Tibial artery (tissue), 4 donors: ENCODE measurements at regions not wholly inside any gene's neighbourhood (a gene's known extent, or its start where the extent isn't known, plus 50 kb on each side); places are given as distances from the start of the nearest gene placed in this dataset.

Source experiments
- DNase-seq, 2 donors: peaks; one replicate each; pipeline ENCODE4 v3.0.0-alpha.2; 2019
- H3K27ac ChIP-seq, 2 donors: fragments of 200-600 bp; sonication (generic) in 1 of 2; 1 replicate in 1 of 2; 2 replicates in 1 of 2; pipeline ENCODE4 v1.5.1; 2018 to 2019; ENCODE audit warnings: mild to moderate bottlenecking in 1 of 2
- H3K27me3 ChIP-seq, 2 donors: fragments of 200-600 bp; sonication (generic) in 1 of 2; one replicate each; pipeline versions ENCODE4 v1.5.1 to v1.6.0; 2016 to 2019
- H3K36me3 ChIP-seq, 3 donors: fragments of 200-600 bp; sonication (generic) in 2 of 3; one replicate each; pipeline ENCODE4 v1.5.1; 2016 to 2019; ENCODE audit warnings: mild to moderate bottlenecking in 2 of 3
- H3K4me1 ChIP-seq, 4 donors: fragments of 200-600 bp; sonication (generic) in 2 of 4; 1 replicate in 3 of 4; 2 replicates in 1 of 4; pipeline ENCODE4 v1.5.1; 2016 to 2019
- H3K4me3 ChIP-seq, 2 donors: fragments of 200-600 bp; sonication (generic) in 1 of 2; 1 replicate in 1 of 2; 2 replicates in 1 of 2; pipeline ENCODE4 v1.5.1; 2018 to 2019; ENCODE audit warnings: mild to moderate bottlenecking in 2 of 2
- H3K9me3 ChIP-seq, 3 donors: fragments of 200-600 bp; sonication (generic) in 1 of 3; one replicate each; pipeline ENCODE4 v1.5.1; 2016 to 2019
- intact Hi-C: fragments of 100-400 bp; cut with DNase I; formaldehyde crosslinking; loops from one replicate; pipeline ENCODE4 v1.15.0; 2023; ENCODE audit warnings: low total_unique reads
- TF ChIP-seq, protein P1 (sequence below), 2 experiments: fragments of 200-600 bp in 1 of 2; fragments of 450-650 bp in 1 of 2; IDR thresholded peaks; one replicate each; pipeline ENCODE4 v1.5.1; 2017 to 2019; ENCODE audit warnings: antibody characterized with exemption in 2 of 2, mild to moderate bottlenecking in 1 of 2, moderate library complexity in 1 of 2

DNA sequence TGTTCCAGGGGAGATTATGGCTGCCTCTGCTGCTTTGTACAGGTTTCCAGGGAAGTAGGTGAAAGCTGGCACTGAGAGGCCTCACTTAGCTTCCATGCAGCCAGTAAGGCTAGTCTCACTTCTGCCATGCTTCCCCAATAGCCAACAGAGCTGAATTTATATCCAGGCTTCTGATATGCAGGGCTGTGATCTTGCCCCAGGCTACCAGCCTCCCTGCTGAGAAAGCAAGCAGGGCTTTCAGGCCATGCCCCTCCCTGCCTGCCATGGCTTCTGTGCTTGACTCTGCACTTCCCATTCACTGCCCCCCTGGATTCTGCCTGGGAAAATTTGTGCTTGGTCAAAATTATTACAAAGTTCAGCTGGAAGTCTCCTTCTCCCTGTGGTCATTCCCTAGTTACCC is 302.1 kb upstream of the FBXO33 start:
- Histone ChIP-seq H3K4me1 (peaks cover 0 to under 1% (median under 1%) of the 10 kb centered on the region in 4 donors), H3K4me3 (no peak overlapping the region)
- no peak for DNase-seq

DNA sequence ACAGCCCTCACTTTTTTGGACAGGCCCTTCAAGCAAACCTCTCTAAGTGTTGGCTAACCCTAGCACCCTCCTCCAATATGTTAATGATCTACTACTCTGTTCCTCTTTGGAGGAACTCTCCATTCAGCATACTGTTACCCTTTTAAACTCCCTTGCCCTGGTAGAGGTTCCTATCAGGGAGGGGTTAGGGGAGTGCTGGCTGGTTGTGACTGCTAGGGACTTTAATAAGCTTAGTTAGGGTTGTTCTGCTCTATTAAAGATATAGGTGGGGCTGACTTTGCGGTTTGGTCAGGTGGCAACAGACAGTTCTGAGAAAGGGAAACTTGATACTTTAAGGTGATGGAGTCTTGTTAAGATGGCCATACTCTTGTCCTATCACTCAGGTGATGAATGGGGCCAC is 301.5 kb upstream of the FBXO33 start:
- no peaks in the 10 kb centered on the region for H3K4me1 ChIP-seq
- no peaks in the 10 kb centered on the region for H3K27me3 ChIP-seq
- intact Hi-C loops, result no loop called here
- TF ChIP-seq, protein P1, sequence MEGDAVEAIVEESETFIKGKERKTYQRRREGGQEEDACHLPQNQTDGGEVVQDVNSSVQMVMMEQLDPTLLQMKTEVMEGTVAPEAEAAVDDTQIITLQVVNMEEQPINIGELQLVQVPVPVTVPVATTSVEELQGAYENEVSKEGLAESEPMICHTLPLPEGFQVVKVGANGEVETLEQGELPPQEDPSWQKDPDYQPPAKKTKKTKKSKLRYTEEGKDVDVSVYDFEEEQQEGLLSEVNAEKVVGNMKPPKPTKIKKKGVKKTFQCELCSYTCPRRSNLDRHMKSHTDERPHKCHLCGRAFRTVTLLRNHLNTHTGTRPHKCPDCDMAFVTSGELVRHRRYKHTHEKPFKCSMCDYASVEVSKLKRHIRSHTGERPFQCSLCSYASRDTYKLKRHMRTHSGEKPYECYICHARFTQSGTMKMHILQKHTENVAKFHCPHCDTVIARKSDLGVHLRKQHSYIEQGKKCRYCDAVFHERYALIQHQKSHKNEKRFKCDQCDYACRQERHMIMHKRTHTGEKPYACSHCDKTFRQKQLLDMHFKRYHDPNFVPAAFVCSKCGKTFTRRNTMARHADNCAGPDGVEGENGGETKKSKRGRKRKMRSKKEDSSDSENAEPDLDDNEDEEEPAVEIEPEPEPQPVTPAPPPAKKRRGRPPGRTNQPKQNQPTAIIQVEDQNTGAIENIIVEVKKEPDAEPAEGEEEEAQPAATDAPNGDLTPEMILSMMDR (IDR thresholded peaks at IDR 0.05), result no peak
- H3K27ac ChIP-seq, result no peak overlapping the region
- no peak for DNase-seq
- no peaks in the 10 kb centered on the region for H3K9me3 ChIP-seq
- H3K36me3 ChIP-seq, result no peaks in the 10 kb centered on the region
- no peak overlapping the region for H3K4me3 ChIP-seq

More for the DNA sequence above, 302.1 kb upstream of the FBXO33 start:
- intact Hi-C loops, result no loop called here
- no peaks in the 10 kb centered on the region for H3K36me3 ChIP-seq
- no peaks in the 10 kb centered on the region for H3K9me3 ChIP-seq
- no peak overlapping the region for H3K27ac ChIP-seq
- H3K27me3 ChIP-seq, result no peaks in the 10 kb centered on the region
- TF ChIP-seq, protein P1 (IDR thresholded peaks at IDR 0.05), result no peak

DNA sequence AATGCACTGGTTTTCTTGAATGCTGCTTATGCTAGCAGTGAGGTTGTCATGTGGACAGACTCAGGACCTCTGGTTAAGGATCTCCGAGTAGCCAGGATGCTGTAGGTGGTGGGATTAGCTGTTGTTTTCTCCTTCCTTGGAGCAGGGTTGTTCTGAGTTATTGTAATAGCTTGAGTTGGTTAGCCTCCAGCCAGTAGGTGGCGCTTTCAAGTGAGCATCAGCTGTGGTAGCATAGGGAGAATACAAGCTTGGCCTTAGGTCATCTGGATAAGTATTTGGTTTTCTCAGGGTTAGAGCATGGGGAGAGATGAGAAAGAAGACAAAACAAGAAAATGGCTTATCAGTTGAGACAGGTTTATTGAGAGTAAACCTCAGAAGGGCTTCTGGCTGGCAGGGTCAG is 299.7 kb upstream of the FBXO33 start:
- intact Hi-C loops, result no loop called here
- Histone ChIP-seq H3K27ac (no peak overlapping the region), H3K9me3 (no peaks in the 10 kb centered on the region), H3K4me1 (no peaks in the 10 kb centered on the region), H3K4me3 (no peak overlapping the region), H3K27me3 (no peaks in the 10 kb centered on the region), H3K36me3 (no peaks in the 10 kb centered on the region)
- TF ChIP-seq, protein P1 (IDR thresholded peaks at IDR 0.05), result no peak
- DNase-seq, result no peak

DNA sequence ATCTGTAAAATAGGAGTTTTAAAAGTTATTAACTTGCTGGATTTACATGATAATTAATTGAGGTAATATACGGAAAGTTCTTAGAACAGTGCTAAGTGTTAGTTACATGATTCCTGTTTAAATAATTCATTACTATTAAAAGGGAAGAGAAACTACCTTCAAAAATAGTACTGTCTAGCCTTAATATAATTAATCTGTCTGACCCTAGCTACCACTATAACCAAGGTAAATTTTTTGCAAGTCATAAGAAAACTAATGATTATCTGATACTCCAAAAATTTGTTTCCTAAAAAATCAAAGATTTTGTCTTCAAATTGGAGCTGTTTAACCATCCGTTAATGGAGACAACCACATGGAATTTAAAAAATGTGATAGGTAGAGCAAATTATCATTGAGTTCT is 294.3 kb upstream of the FBXO33 start:
- Histone ChIP-seq H3K27me3 (no peaks in the 10 kb centered on the region), H3K36me3 (no peaks in the 10 kb centered on the region), H3K4me3 (no peak overlapping the region), H3K9me3 (no peaks in the 10 kb centered on the region), H3K27ac (no peak overlapping the region), H3K4me1 (no peaks in the 10 kb centered on the region)
- TF ChIP-seq, protein P1 (IDR thresholded peaks at IDR 0.05), result no peak
- DNase-seq, result no peak
- intact Hi-C loops, result no loop called here

DNA sequence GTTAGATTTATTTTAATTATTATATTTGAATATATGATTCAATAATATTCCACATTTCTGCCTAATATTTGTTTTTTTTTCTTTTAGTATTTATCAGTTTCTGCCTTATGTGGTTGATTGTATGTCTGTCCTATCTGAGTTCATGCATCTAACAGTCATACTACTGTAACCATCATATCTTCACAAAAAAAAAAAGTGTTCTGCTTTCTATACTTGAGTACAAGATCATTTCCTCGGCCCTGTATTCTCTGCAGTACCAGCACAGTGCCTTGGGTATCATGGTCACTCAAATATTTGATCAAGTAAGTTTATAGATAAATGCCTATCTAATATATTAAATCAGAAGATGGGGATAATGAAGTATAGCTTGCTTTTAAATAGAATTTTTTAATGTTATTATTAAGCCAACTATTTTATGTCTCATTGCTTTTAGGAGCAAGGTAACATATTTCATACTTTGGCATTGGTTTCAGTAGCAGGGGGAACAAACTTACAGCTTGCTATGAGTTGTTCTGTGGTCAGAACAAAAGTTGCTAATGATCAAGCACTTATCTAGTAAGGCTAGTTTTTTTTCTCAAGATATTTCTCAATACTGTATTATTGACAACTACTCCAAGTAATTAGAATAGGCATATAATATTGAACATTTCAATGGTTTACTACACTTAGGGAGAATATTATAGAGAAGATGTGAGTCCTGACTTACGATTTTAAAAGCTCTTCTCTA is 290.5 kb upstream of the FBXO33 start:
- DNase-seq, result no peak
- no peak overlapping the region for H3K27ac ChIP-seq
- intact Hi-C loops, result no loop called here
- H3K4me3 ChIP-seq, result no peak overlapping the region
- H3K9me3 ChIP-seq, result no peaks in the 10 kb centered on the region
- H3K4me1 ChIP-seq, result no peaks in the 10 kb centered on the region
- TF ChIP-seq, protein P1 (IDR thresholded peaks at IDR 0.05), result no peak
- no peaks in the 10 kb centered on the region for H3K36me3 ChIP-seq
- H3K27me3 ChIP-seq, result no peaks in the 10 kb centered on the region
